ENCODE measurements at regions not wholly inside any gene's neighbourhood (a gene's known extent, or its start where the extent isn't known, plus 50 kb on each side); places are given as distances from the start of the nearest gene placed in this dataset.

- TF ChIP-seq CTCF (IDR thresholded peaks at IDR 0.05; ENCODE audit: low read depth, low read length, missing input control): no peak
- no peak for TF ChIP-seq FOXA1 (IDR thresholded peaks at IDR 0.05)
Observed at GRCh38 chr11:62020661-62021060, 53.2 kb upstream of the FTH1 start.

All from liver (tissue), 2 donors.